CD4-positive, alpha-beta T cell treated with Interleukin-4 for 1 hour (primary cell): ENCODE measurements at regions not wholly inside any gene's neighbourhood (a gene's known extent, or its start where the extent isn't known, plus 50 kb on each side); places are given as distances from the start of the nearest gene placed in this dataset.
"Not testable (repeated sequence)": the region's sequence is repeated elsewhere in the genome, so short reads cannot be mapped to it uniquely, and the experiment has no call there.

Experiments used
- DNase-seq, 2 donors: peaks; one replicate each; pipeline ENCODE4 v3.0.0-alpha.2; 2020 to 2022

DNA sequence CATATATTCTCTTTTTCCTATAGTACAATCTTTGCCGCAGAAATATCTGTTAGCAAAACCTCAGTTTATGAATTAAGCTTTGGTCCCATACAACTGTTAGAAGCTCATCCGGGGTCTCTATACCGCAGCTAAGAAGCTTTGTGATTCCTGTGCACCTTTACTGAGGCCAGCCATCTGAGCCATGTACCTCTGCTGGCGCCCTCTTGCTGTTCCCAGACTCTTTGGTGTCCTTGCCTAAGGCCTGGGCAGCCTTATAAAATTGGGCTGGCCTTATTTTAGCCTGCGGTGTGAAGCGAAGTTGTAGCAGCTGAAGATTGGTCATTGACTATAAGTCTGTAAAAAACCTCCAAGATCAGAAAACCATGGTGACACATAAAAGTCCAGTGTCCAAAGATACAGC lies 1135.1 kb upstream of the CHAC2 start:
- no peak for DNase-seq

DNA sequence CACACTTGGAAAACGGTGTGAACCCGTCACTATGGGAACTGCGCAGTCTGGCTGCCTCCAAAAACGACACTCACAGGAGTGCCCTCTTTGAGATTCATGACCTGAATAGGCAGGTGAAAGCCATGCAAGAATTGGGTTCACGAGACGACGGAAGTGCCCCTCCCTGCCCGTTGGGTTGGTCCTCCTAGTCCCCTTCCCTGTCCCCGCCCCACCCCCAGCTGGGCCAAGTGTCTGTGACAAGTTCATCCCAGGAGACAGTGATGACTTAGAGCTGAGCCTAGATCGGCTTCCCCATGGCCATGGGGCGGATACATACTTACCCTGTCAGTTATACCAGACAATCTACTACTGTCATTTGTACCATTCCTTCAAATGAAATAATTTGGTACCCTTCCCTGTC lies 1137.7 kb upstream of the CHAC2 start:
- no peak for DNase-seq

- no peak for DNase-seq
Measured at GRCh38 chr2:52629531-52629930, 1138.1 kb upstream of the CHAC2 start.

DNA sequence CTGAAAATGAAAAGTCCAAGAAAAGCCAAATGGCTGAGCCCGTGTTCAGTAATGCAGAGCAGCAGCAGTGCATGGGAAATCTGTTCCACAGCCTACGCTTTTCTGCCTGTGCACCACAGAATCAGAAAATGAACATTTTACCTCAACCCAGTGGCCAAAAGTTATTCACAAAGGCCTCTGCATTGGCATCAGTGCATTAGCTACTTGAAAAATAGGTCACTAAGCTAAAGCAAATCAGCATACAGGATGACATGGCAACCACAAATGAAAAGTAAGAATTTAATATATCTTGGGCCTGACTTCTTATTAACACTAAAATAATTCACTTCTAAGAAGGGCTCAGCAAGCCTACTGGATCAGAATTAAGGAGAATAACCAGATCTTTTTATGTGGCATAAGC lies 1145.3 kb upstream of the CHAC2 start:
- DNase-seq: no peak

DNA sequence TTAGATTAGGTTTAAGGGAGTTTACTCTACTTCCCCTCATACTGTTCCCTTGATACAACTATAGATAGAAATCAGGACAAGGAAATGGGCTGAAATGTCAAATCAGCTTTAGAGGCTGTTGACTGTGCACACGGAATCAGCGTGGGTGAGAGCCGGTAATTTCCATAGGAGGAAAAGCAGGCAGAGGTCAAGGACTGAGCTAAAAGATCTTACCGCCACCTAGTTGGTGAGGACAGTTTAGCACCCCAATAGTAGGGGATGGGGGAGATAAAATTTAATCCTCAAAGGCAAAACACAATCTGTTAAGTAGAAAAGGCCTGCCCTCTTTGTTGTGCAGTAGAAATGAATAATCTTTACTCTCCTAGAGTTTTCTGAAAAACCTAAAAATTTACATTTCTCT lies 1154.5 kb upstream of the CHAC2 start:
- no peak for DNase-seq

- no peak for DNase-seq
Measured at GRCh38 chr2:52611759-52612158, 1155.8 kb upstream of the CHAC2 start.

- DNase-seq: no peak
Measured at GRCh38 chr2:52608030-52608429, 1159.6 kb upstream of the CHAC2 start.

DNA sequence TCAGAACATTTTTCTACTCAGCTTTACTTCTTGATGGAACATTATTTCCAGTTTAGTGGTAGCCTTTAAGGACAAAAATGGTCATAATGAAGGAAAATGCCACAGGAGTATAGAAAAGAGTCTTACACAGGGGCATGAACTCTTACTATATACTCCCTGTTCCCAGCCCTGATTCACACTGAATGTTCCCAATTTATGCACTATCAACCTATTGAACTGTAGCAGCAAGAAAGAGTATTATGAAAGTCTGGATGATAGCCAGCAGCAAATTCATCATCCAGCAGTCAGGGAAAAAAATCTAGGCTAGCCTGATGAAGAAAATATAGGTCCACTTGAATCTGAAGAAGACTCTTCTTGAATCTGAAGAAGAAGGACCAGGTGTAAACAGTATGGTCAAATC lies 1170.3 kb upstream of the CHAC2 start:
- DNase-seq: no peak

DNA sequence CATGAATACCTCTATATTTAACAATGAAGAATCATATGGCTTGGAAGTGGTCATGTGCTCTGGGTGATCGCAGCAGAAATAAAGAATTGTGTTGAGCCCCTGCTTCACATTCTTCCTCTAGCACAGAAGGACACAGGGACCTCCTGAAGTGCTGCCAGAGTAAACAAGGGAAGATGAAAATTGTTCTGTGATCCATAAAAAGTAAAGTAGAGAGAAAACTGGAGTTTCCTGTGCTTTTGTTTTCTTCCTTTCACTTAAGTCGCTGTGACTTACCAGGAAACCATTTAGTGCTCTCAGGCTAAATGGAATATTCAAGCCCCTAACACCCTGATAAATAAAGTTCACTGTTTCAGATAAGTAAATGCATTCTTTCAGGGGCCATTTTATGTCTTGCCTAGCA lies 1173.6 kb upstream of the CHAC2 start:
- no peak for DNase-seq

DNA sequence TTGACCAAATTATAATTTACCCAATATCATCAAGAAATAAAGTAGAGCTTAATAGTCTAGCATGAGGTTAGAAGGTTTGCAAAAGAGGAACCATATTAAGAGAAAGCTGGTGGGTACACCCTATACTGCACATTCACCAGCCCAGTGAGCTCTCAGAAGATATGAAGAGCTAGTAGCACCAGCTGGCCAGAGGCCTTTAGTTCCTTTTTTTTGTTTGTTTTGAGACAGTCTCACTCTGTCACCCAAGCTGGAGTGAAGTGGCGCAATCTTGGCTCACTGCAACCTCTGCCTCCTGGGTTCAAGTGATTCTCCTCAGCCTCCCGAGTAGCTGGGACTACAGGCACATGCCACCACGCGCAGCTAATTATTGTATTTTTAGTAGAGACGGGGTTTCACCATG lies 1183.5 kb upstream of the CHAC2 start:
- DNase-seq: not testable (repeated sequence)

- DNase-seq: no peak
Measured at GRCh38 chr2:52572469-52572894, 1195.1 kb upstream of the CHAC2 start.

DNA sequence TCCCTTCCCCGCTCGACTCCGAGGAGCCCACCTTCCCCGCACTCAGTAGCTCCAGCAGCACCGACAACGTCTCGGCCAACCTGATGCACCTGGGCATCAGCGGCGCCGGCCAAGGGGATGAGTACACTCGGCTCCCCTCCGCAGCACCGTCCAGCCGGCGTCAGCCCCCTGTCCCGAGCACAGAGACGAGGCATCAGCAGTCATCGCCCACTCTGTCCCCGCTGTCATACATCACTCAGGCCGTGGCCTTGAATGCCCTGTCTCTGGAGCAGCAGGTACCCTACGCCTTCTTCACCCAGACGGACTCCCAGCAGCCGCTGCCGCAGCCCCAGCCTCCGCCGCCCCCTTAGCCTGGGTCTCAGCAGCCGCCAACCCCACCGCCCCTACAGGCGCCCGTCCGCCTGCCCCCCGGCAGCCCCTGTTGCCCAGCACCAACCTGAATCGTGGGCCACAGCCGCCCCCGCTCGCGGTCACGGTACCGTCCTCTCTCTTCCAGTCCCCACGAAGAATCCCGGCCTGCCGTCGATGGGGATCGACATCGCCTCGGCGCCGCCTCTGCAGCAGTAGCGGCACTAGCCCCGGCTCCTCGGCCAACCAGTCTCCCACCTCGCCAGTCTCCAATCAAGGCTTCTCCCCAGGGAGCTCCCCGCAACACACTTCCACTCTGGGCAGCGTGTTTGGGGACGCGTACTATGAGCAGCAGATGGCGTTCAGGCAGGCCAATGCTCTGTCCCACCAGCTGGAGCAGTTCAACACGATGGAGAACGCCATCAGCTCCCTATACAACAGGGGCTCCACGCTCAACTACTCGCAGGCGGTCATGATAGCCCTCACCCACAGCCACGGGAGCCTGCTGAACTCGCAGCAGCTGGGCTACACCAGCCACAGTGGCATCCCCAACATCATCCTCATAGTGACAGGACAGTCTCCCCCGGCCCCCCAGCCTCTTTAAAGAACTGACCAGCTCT lies 1195.9 kb upstream of the CHAC2 start:
- no peak for DNase-seq

DNA sequence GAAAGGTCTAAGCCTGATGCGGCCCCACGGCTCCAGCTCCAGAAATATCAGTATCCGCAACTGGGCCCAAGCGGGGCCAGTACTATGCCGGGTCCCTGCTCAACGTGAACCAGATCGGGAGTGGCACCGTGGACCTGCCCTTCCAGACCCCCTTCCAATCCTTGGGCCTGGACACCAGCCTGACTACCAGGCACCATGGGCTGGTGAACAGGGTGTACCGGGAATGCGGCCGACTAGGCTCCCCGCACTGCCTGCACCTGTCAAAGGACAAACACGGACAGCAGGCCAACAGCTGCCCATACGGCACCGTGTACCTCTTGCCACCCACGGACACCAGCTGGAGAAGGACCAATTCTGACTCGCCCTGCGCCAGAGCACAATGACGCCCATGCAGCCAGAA lies 1196.9 kb upstream of the CHAC2 start:
- DNase-seq: no peak

DNA sequence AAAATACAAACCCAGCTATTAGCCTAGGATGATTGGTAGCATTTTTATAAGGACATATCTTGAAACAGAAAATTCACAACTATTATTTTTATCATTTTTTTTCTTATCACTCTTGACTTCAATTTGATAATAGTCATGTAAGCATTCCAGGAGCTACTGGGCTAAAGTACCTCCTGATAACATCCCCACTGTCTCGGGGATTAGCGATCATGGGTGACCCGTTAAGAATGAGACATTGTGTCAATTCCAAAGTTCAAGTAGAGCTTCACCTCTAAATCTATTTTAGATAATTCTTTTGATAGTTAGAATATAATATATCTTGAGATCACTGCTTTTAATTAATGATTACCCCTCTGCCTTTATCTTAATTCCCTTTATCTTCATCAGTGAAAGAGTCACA lies 1204.5 kb upstream of the CHAC2 start:
- no peak for DNase-seq

DNA sequence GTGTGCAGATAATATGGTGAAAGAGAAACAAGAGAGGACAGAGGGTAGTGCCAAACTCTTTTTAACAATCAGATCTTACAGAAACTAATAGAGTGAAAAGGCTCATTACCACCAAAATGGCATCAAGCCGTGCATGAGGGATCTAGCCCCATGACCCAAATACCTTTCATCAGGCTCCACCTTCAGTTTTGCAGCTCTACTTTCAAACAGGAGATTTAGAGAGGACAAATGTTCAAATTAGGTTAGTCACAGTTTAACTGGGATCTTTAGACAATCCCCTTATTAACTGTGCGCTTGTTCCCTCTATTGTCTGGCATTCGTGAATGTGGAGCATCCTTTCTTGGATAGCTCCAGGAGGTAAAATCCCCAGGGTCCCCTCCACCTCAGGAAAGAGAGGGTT lies 1209.3 kb upstream of the CHAC2 start:
- no peak for DNase-seq

DNA sequence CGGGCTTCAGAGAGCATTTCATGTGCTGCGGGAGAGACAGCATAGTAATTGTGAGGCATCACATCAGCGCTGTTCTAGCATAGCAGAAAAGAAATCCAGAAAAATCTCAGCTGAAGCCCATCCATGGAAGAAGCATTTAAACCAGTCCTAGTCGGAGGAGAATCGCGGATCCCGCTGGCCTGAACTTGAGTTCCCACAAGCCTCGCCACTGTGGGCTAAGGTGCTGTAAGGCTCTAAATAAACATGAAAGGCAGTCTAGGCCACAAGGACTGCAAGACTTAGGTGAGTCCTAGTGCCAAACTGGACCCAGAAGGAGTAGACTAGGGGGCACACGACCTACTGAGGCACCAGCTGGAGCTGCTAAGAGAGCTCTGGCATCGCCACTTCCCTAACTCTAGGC lies 1225.3 kb upstream of the CHAC2 start:
- DNase-seq: no peak

GRCh38 chr2:52539026-52539970 lies 1228.3 kb upstream of the CHAC2 start:
- no peak for DNase-seq

DNA sequence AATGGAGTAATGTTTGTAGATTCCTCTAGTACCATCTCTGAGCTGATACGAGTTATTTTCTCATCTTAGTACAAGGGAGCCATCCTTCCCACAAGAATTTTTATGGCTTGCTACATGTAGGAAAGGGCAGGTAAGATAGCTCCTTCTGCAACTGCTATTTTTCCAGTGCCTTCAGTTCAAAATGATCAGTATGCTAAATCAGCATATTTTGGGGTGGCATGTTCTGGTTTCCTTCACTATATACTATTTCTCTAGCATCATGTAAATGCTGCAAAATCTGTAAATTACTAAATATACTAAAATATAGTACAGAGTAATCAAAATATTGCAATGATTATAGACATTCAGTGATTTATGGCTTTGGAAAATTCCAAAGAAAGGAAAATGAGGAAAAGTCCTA lies 1230.0 kb upstream of the CHAC2 start:
- no peak for DNase-seq

DNA sequence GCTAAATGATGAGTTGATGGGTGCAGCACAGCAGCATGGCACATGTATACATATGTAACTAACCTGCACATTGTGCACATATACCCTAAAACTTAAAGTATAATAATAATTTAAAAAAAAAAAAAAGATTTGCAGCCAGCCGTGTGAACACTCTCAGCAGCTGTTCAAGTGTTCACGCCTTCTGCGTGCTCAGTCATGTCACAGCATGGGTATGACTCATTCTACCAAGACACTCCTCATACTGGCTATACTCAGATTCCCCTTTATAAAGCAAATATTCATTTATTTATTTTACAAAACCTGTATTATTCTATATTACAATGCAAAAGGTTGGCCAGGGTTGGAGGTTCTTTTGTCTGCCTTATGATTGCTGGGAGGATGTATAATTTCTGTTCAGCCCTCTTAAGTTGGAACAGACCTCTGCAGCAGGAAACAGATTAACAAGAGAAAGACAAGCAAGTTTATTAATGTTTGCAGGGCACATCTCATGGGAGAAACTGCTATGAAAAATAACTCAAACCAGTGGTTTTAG lies 1230.6 kb upstream of the CHAC2 start:
- no peak for DNase-seq

DNA sequence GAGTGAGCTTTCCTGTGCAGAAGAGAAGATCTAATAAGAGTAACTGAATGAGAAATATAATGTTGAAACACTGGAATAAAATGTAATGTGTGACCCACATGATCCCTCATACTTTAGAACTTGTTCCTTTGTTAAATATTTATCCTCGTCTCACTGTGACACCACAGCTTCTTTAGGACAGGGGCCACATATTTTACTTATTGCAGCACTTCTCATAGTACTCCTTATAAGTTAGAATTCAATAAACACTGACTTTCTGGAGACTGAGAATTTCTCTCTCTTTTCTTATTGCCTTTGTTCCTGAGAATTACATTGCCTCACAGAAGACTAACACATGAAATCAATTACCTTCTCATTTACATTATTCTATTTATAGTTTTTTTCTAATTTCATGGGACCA lies 1234.6 kb upstream of the CHAC2 start:
- DNase-seq: no peak

DNA sequence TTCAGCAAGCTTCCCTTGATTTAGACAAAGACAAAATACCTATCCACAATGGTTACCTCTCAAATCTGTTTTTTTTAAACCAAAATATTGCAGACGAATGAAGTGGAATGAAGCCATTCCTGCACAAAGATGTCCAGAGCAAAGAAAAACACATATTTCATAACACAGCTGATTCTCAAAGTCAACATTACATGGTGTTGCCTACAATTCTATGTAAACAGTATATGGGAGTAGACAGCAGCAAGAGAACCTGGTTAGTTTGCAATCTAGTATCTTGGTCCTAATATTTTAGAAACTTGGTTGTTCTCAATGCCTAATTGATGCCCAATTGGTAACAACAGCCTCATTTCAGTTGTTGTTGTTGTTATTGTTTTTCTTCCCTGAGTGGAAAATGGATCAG lies 1240.9 kb upstream of the CHAC2 start:
- no peak for DNase-seq

DNA sequence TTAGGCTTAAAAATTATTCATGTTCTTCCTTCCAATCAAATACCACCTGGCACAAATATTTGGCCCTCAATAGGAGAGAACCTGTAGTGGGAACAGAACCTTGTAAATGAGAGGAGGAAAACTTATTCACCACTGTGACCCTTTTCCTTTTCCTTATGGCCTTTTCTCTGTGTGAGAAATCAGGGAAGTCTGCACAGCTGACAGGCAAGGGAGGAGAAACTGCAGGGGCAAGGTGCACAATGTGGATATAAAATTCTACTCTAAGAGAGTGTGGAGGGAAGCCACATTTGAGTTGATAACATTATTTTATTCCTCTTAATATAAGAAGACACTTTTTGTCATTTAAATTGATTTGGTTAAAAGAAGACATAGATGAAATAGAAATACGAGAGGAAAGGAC lies 1247.0 kb upstream of the CHAC2 start:
- no peak for DNase-seq

DNA sequence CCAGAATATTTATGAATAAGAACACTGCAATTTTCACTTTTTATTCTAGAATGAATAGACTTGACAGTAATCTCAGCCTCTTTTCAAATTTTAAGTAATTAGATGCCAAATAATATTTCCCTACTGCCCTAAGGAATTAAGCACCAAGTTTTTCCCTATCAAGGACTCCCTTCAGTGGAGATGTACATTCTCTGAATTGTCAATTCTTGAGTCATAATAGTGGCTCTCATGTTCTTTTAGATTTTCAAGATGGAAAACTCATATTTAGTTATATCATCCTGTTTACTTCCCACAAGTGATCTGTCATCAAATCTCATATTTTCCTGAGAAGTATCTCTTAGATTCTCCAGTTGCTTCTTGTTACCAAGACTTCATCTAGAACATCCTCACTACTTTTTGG lies 1248.9 kb upstream of the CHAC2 start:
- DNase-seq: no peak

GRCh38 chr2:52512760-52513159 lies 1254.8 kb upstream of the CHAC2 start:
- DNase-seq: no peak
